HG02678 (cell line): ENCODE measurements at regions not wholly inside any gene's neighbourhood (a gene's known extent, or its start where the extent isn't known, plus 50 kb on each side); places are given as distances from the start of the nearest gene placed in this dataset.

Experiments
- ATAC-seq: cut with Tn5 transposase; IDR thresholded peaks from one replicate; pipeline ENCODE4 v1.9.1; 2021; ENCODE audit warnings: mild to moderate bottlenecking, moderate library complexity; ENCODE audit not compliant: unreplicated experiment

- no peak for ATAC-seq
Observed at GRCh38 chr1:5368201-5368600, 624.0 kb downstream of the NPHP4 start.

GRCh38 chr1:5367306-5367705, 624.9 kb downstream of the NPHP4 start:
- ATAC-seq = no peak

GRCh38 chr1:5365751-5366150, 626.5 kb downstream of the NPHP4 start:
- no peak for ATAC-seq

- no peak for ATAC-seq
Observed at GRCh38 chr1:5364591-5364990, 627.6 kb downstream of the NPHP4 start.

GRCh38 chr1:5354681-5355080, 637.5 kb downstream of the NPHP4 start:
- no peak for ATAC-seq

GRCh38 chr1:5351366-5351765, 640.9 kb downstream of the NPHP4 start:
- ATAC-seq = no peak

- no peak for ATAC-seq
Observed at GRCh38 chr1:5349526-5349925, 642.7 kb downstream of the NPHP4 start.

- no peak for ATAC-seq
Observed at GRCh38 chr1:5348732-5349465, 643.3 kb downstream of the NPHP4 start.

- ATAC-seq = no peak
Observed at GRCh38 chr1:5347726-5348125, 644.5 kb downstream of the NPHP4 start.

- ATAC-seq = no peak
Observed at GRCh38 chr1:5345556-5345955, 646.7 kb downstream of the NPHP4 start.

GRCh38 chr1:5343256-5344020, 648.8 kb downstream of the NPHP4 start:
- ATAC-seq = no peak

GRCh38 chr1:5342830-5343229, 649.4 kb downstream of the NPHP4 start:
- no peak for ATAC-seq

GRCh38 chr1:5342172-5342571, 650.1 kb downstream of the NPHP4 start:
- no peak for ATAC-seq

- ATAC-seq = no peak
Observed at GRCh38 chr1:5341471-5341870, 650.8 kb downstream of the NPHP4 start.

- ATAC-seq = no peak
Observed at GRCh38 chr1:5340560-5341130, 651.6 kb downstream of the NPHP4 start.

GRCh38 chr1:5338466-5338865, 653.8 kb downstream of the NPHP4 start:
- ATAC-seq = no peak

GRCh38 chr1:5333291-5333690, 658.9 kb downstream of the NPHP4 start:
- no peak for ATAC-seq

- ATAC-seq = no peak
Observed at GRCh38 chr1:5331101-5331500, 661.1 kb downstream of the NPHP4 start.

GRCh38 chr1:5329068-5329739, 663.0 kb downstream of the NPHP4 start:
- ATAC-seq = no peak

GRCh38 chr1:5324883-5325282, 667.3 kb downstream of the NPHP4 start:
- no peak for ATAC-seq

- ATAC-seq = no peak
Observed at GRCh38 chr1:5318143-5318816, 663.9 kb downstream of the AJAP1 start.
